ENCODE measurements at regions not wholly inside any gene's neighbourhood (a gene's known extent, or its start where the extent isn't known, plus 50 kb on each side); places are given as distances from the start of the nearest gene placed in this dataset.

DNA sequence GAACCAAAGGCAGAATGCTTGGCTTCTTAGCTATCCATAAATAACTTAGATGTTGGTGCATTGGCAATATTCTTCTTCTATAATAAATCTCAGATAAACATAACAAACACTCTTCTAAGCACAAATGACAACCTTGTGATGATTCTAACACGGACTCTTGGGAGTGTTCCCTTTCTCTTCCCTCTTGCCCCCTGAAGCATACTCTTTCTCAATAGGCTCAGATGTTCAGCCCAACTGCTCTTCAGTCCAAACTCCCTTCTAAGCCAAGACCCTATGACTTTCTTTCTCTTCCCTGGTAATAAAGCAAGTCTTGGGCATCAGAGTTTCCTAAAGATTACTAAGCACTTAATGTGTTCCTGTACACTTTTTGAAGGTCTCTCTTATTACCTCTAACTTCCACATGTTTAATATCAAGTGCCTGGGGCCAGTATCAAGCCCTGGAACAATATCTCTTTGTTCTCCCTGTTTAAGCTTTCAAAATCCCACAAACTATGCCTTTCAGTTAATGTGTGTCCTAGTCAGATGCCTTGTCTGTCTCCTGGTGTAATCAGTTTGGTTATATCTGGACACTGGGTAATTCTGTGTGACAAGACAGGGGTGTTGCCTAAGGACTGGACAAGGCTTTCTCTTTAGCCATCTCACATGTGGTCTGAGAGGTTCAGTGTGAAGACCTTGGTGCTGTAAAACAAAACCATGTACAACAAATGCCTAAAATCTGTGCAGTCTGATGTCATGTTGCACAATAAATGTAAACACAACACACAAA is 92.9 kb upstream of the IVNS1ABP start:
- CTCF ChIA-PET (ENCODE audit: partially characterized antibody), result no interaction called here

GRCh38 chr1:185409345-185409744 is 92.3 kb upstream of the IVNS1ABP start:
- Mint-ChIP-seq H3K27ac (no peak overlapping the region), H3K27me3 (peaks cover 1 to 5% of the 10 kb centered on the region in 2 donors)
- CTCF ChIA-PET (ENCODE audit: partially characterized antibody), result no interaction called here

More for the DNA sequence above, 92.9 kb upstream of the IVNS1ABP start:
- Histone ChIP-seq H3K27ac (ENCODE audit: low read depth, low read length) (no peak overlapping the region), H3K9me3 (ENCODE audit: control insufficient read depth in 1 of 2, low read length in 2 of 2) (no peaks in the 10 kb centered on the region), H3K27me3 (ENCODE audit: insufficient read depth, low read length) (no peaks in the 10 kb centered on the region), H3K36me3 (ENCODE audit: insufficient read depth, low read length) (no peaks in the 10 kb centered on the region), H3K4me3 (ENCODE audit: low read length in 2 of 2) (no peak overlapping the region), H3K4me1 (ENCODE audit: insufficient read depth, low read length) (no peaks in the 10 kb centered on the region)
- DNase-seq, result no peak
- Mint-ChIP-seq H3K4me1 (peaks cover 0 to 2% (median under 1%) of the 10 kb centered on the region in 4 donors), H3K9me3 (peaks cover 0 to 8% (median 0%) of the 10 kb centered on the region in 8 donors), H3K27me3 (peaks cover 1 to 4% of the 10 kb centered on the region in 2 donors), H3K27ac (no peak overlapping the region), H3K36me3 (no peaks in the 10 kb centered on the region), H3K4me3 (no peak overlapping the region)
- intact Hi-C loops (cut with micrococcal nuclease), result no loop called here
- POLR2A ChIA-PET (ENCODE audit: partially characterized antibody), result no interaction called here

GRCh38 chr1:185408700-185409270 is 91.7 kb upstream of the IVNS1ABP start:
- Mint-ChIP-seq H3K4me1 (peaks cover 0 to 8% (median 6%) of the 10 kb centered on the region in 4 donors), H3K27me3 (peaks cover 1 to 5% of the 10 kb centered on the region in 2 donors)

More at GRCh38 chr1:185409345-185409744, 92.3 kb upstream of the IVNS1ABP start:
- Histone ChIP-seq H3K4me1 (ENCODE audit: insufficient read depth, low read length) (no peaks in the 10 kb centered on the region), H3K27me3 (ENCODE audit: insufficient read depth, low read length) (no peaks in the 10 kb centered on the region), H3K27ac (ENCODE audit: low read depth, low read length) (no peak overlapping the region), H3K9me3 (ENCODE audit: control insufficient read depth in 1 of 2, low read length in 2 of 2) (no peaks in the 10 kb centered on the region), H3K4me3 (ENCODE audit: low read length in 2 of 2) (no peak overlapping the region), H3K36me3 (ENCODE audit: insufficient read depth, low read length) (no peaks in the 10 kb centered on the region)
- POLR2A ChIA-PET (ENCODE audit: partially characterized antibody), result no interaction called here
- Mint-ChIP-seq H3K4me1 (peaks cover 0 to 7% (median 5%) of the 10 kb centered on the region in 4 donors), H3K9me3 (peaks cover 0 to 8% (median 0%) of the 10 kb centered on the region in 8 donors), H3K4me3 (no peak overlapping the region), H3K36me3 (no peaks in the 10 kb centered on the region)
- no peak for DNase-seq
- intact Hi-C loops (cut with micrococcal nuclease), result no loop called here

GRCh38 chr1:185406691-185407009 is 89.6 kb upstream of the IVNS1ABP start:
- POLR2A ChIA-PET (ENCODE audit: partially characterized antibody), result interaction anchor here (0.6 kb wide), 1 partner anchor 307 kb away, joined by 5 read pairs; no protein-coding TSS in a partner anchor
- Histone ChIP-seq H3K36me3 (ENCODE audit: insufficient read depth, low read length) (no peaks in the 10 kb centered on the region), H3K27me3 (ENCODE audit: insufficient read depth, low read length) (no peaks in the 10 kb centered on the region), H3K4me1 (ENCODE audit: insufficient read depth, low read length) (no peaks in the 10 kb centered on the region), H3K4me3 (ENCODE audit: low read length in 2 of 2) (no peak overlapping the region), H3K27ac (ENCODE audit: low read depth, low read length) (no peak overlapping the region), H3K9me3 (ENCODE audit: control insufficient read depth in 1 of 2, low read length in 2 of 2) (no peaks in the 10 kb centered on the region)
- Mint-ChIP-seq H3K9me3 (peaks cover 0 to 8% (median under 1%) of the 10 kb centered on the region in 8 donors), H3K4me3 (no peak overlapping the region), H3K36me3 (no peaks in the 10 kb centered on the region), H3K27ac (no peak overlapping the region), H3K4me1 (peaks cover 0 to 8% (median 7%) of the 10 kb centered on the region in 4 donors), H3K27me3 (peaks cover 1 to 3% of the 10 kb centered on the region in 2 donors)
- CTCF ChIA-PET (ENCODE audit: partially characterized antibody), result no interaction called here
- intact Hi-C loops (cut with micrococcal nuclease), result no loop called here
- DNase-seq, result no peak

More at GRCh38 chr1:185408700-185409270, 91.7 kb upstream of the IVNS1ABP start:
- Histone ChIP-seq H3K4me1 (ENCODE audit: insufficient read depth, low read length) (no peaks in the 10 kb centered on the region), H3K27ac (ENCODE audit: low read depth, low read length) (no peak overlapping the region), H3K27me3 (ENCODE audit: insufficient read depth, low read length) (no peaks in the 10 kb centered on the region), H3K9me3 (ENCODE audit: control insufficient read depth in 1 of 2, low read length in 2 of 2) (no peaks in the 10 kb centered on the region), H3K4me3 (ENCODE audit: low read length in 2 of 2) (no peak overlapping the region), H3K36me3 (ENCODE audit: insufficient read depth, low read length) (no peaks in the 10 kb centered on the region)
- Mint-ChIP-seq H3K9me3 (peaks cover 0 to 8% (median 0%) of the 10 kb centered on the region in 8 donors), H3K4me3 (no peak overlapping the region), H3K27ac (no peak overlapping the region), H3K36me3 (no peaks in the 10 kb centered on the region)
- DNase-seq, result no peak
- ChIA-PET POLR2A (ENCODE audit: partially characterized antibody) (no interaction called here), CTCF (ENCODE audit: partially characterized antibody) (no interaction called here)
- intact Hi-C loops (cut with micrococcal nuclease), result no loop called here

DNA sequence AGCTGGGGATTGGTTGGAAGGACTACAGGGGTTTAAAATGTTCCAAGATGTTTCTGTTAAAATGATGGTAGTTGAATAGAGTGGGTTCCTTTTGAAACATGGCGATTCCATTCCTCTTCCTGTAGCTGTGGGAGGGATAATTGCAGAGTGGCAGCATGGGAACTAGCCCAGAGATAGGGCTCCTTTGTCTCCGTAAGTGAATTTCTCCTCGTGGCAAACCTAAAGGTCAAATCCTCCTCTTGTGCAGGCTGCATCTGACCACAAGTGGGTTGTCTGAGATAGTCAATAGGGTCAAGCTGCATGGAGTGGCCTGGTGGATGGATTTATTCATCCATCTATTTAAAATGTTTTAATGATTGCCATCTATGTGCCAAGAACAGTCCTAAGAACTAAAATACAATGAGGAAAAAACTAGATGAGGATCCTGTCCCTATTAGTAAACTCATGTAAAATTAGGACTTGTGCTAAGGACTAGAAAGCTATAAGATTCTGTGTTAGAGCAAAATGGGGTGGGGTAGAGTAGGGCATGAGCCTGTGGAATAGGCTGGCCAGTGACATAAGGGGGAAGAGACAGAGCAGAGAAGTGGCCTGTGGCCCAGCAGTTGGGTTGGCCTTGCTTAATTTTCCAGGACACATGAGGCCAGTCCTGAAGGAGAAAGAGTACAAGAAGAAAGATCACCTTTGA is 89.1 kb upstream of the IVNS1ABP start:
- POLR2A ChIA-PET (ENCODE audit: partially characterized antibody), result interaction anchor here (0.6 kb wide), 1 partner anchor 308 kb away, joined by 5 read pairs; no protein-coding TSS in a partner anchor
- Mint-ChIP-seq H3K4me3 (no peak overlapping the region), H3K36me3 (no peaks in the 10 kb centered on the region)

GRCh38 chr1:185404907-185405568 is 88.0 kb upstream of the IVNS1ABP start:
- no peaks in the 10 kb centered on the region for H3K4me1 ChIP-seq (ENCODE audit: insufficient read depth, low read length)
- H3K36me3 Mint-ChIP-seq, result no peaks in the 10 kb centered on the region
- DNase-seq, result no peak
- H3K9me3 Mint-ChIP-seq, result peaks cover 0 to 8% (median under 1%) of the 10 kb centered on the region in 8 donors
- H3K27ac ChIP-seq (ENCODE audit: low read depth, low read length), result no peak overlapping the region
- no peaks in the 10 kb centered on the region for H3K27me3 ChIP-seq (ENCODE audit: insufficient read depth, low read length)
- POLR2A ChIA-PET (ENCODE audit: partially characterized antibody), result no interaction called here
- H3K36me3 ChIP-seq (ENCODE audit: insufficient read depth, low read length), result no peaks in the 10 kb centered on the region
- intact Hi-C loops (cut with micrococcal nuclease), result no loop called here
- no peak overlapping the region for H3K4me3 ChIP-seq (ENCODE audit: low read length in 2 of 2)
- H3K9me3 ChIP-seq (ENCODE audit: control insufficient read depth in 1 of 2, low read length in 2 of 2), result no peaks in the 10 kb centered on the region
- H3K27ac Mint-ChIP-seq, result no peak overlapping the region
- peak overlapping the region in 1 of 8 donors; percentile 60 for H3K4me3 Mint-ChIP-seq
- peaks cover 1 to 3% of the 10 kb centered on the region in 2 donors for H3K27me3 Mint-ChIP-seq
- CTCF ChIA-PET (ENCODE audit: partially characterized antibody), result interaction anchor here (1.0 kb wide), 1 partner anchor 22 kb away, joined by 3 read pairs; no protein-coding TSS in a partner anchor
- peaks cover 0 to 8% (median 7%) of the 10 kb centered on the region in 4 donors for H3K4me1 Mint-ChIP-seq

More for the DNA sequence above, 89.1 kb upstream of the IVNS1ABP start:
- H3K4me3 ChIP-seq (ENCODE audit: low read length in 2 of 2), result no peak overlapping the region
- CTCF ChIA-PET (ENCODE audit: partially characterized antibody), result no interaction called here
- H3K27me3 Mint-ChIP-seq, result peaks cover 1 to 3% of the 10 kb centered on the region in 2 donors
- no peaks in the 10 kb centered on the region for H3K36me3 ChIP-seq (ENCODE audit: insufficient read depth, low read length)
- no peak for DNase-seq
- no peaks in the 10 kb centered on the region for H3K4me1 ChIP-seq (ENCODE audit: insufficient read depth, low read length)
- H3K9me3 ChIP-seq (ENCODE audit: control insufficient read depth in 1 of 2, low read length in 2 of 2), result no peaks in the 10 kb centered on the region
- intact Hi-C loops (cut with micrococcal nuclease), result no loop called here
- H3K27me3 ChIP-seq (ENCODE audit: insufficient read depth, low read length), result no peaks in the 10 kb centered on the region
- peaks cover 0 to 8% (median under 1%) of the 10 kb centered on the region in 8 donors for H3K9me3 Mint-ChIP-seq
- H3K4me1 Mint-ChIP-seq, result peaks cover 0 to 8% (median 7%) of the 10 kb centered on the region in 4 donors
- H3K27ac ChIP-seq (ENCODE audit: low read depth, low read length), result no peak overlapping the region
- H3K27ac Mint-ChIP-seq, result peak overlapping the region in 2 of 7 donors; percentile 2 to 5

All from CD4-positive, alpha-beta memory T cell (primary cell).